ENCODE measurements at regions not wholly inside any gene's neighbourhood (a gene's known extent, or its start where the extent isn't known, plus 50 kb on each side); places are given as distances from the start of the nearest gene placed in this dataset.

DNA sequence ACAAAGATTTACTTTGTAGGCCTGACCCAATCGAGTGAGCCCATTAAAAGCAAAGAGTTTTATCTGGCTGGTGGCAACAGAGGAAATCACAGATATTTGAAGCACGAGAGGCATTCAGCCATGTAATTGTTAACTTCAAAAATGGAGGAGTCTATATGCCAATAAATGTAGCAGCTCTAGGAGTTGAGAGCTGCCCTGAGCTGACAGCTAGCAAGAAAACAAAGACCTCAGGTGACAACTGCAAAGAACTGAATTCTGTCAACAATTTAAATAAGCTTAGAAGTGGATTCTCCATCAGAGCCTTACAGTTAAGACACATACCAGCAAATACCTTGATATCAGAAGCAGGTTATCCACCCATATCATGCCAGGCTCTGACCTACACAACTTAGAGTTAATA, 463.1 kb upstream of the NEGR1 start:
- TF ChIP-seq EZH2 (IDR thresholded peaks at IDR 0.05; ENCODE audit: borderline replicate concordance, low read depth, low read length, severe bottlenecking) (no peak), POLR2A (IDR thresholded peaks at IDR 0.05; ENCODE audit: low read depth, low read length) (no peak), FOS (IDR thresholded peaks at IDR 0.05; ENCODE audit: borderline replicate concordance, insufficient read depth, low read length) (no peak), MYC (IDR thresholded peaks at IDR 0.05; ENCODE audit: low read depth, low read length) (no peak), GATA2 (IDR thresholded peaks at IDR 0.05; ENCODE audit: insufficient read depth, insufficient read length, low read depth, low read length) (no peak), POLR2AphosphoS5 (IDR thresholded peaks at IDR 0.05; ENCODE audit: insufficient read depth, low read depth, low read length) (no peak), JUN (IDR thresholded peaks at IDR 0.05; ENCODE audit: borderline replicate concordance, insufficient read depth, insufficient read length, low read depth) (no peak)
- TF ChIP-seq, protein P1, sequence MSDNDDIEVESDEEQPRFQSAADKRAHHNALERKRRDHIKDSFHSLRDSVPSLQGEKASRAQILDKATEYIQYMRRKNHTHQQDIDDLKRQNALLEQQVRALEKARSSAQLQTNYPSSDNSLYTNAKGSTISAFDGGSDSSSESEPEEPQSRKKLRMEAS (IDR thresholded peaks at IDR 0.05; ENCODE audit: insufficient read depth, insufficient read length): no peak
- TF ChIP-seq, protein P2, sequence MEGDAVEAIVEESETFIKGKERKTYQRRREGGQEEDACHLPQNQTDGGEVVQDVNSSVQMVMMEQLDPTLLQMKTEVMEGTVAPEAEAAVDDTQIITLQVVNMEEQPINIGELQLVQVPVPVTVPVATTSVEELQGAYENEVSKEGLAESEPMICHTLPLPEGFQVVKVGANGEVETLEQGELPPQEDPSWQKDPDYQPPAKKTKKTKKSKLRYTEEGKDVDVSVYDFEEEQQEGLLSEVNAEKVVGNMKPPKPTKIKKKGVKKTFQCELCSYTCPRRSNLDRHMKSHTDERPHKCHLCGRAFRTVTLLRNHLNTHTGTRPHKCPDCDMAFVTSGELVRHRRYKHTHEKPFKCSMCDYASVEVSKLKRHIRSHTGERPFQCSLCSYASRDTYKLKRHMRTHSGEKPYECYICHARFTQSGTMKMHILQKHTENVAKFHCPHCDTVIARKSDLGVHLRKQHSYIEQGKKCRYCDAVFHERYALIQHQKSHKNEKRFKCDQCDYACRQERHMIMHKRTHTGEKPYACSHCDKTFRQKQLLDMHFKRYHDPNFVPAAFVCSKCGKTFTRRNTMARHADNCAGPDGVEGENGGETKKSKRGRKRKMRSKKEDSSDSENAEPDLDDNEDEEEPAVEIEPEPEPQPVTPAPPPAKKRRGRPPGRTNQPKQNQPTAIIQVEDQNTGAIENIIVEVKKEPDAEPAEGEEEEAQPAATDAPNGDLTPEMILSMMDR (IDR thresholded peaks at IDR 0.05; ENCODE audit: extremely low read depth in 1 of 2, insufficient read depth in 1 of 2, low read depth in 1 of 2, low read length in 2 of 2): no peak
- H3K27ac ChIP-seq (ENCODE audit: insufficient read depth, low read depth, low read length): no peak overlapping the region
- no peak overlapping the region for H3K4me2 ChIP-seq (ENCODE audit: insufficient read depth, low read length)
- no peaks in the 10 kb centered on the region for H3K36me3 ChIP-seq (ENCODE audit: control insufficient read depth in 2 of 2, extremely low read depth in 1 of 2, insufficient read depth in 2 of 2, low read length in 2 of 2)
- dilution Hi-C loops (cut with MboI; ENCODE audit: extremely low pct_ligation_motif_present, low sequenced_read_pairs): no loop called here
- H3K4me1 ChIP-seq (ENCODE audit: control insufficient read depth, extremely low read depth, insufficient read depth, low read length): no peaks in the 10 kb centered on the region
- BruUV-seq (replicated peaks): no TSS peak
- no peak for DNase-seq (ENCODE audit: low read depth, low spot score)
- no peaks in the 10 kb centered on the region for H3K9me3 ChIP-seq (replicated peaks; ENCODE audit: control insufficient read depth, insufficient read depth, low read length)
- H3K4me3 ChIP-seq (replicated peaks in 1 of 3; ENCODE audit: insufficient read depth in 1 of 3, low read depth in 1 of 3, low read length in 3 of 3): no peak overlapping the region
- H3K27me3 ChIP-seq (ENCODE audit: control insufficient read depth in 2 of 2, insufficient read depth in 2 of 2, low read length in 2 of 2): no peaks in the 10 kb centered on the region
- no peaks in the 10 kb centered on the region for H4K20me1 ChIP-seq (replicated peaks; ENCODE audit: control insufficient read depth, extremely low read depth, insufficient read depth, low read length)
- ChIA-PET POLR2A (no interaction called here), CTCF (interaction anchor here (1.0 kb wide), 1 partner anchor 39 kb away, joined by 3 read pairs; no protein-coding TSS in a partner anchor)
- intact Hi-C loops (cut with micrococcal nuclease): no loop called here
- H3K9me1 ChIP-seq (replicated peaks; ENCODE audit: control insufficient read depth, extremely low read depth, insufficient read depth, low read length): no peaks in the 10 kb centered on the region
- FAIRE-seq: no peak
- H3K79me2 ChIP-seq (ENCODE audit: control insufficient read depth, insufficient read depth, low read length): no peaks in the 10 kb centered on the region
- no peak overlapping the region for H3K9ac ChIP-seq (replicated peaks; ENCODE audit: extremely low read depth, insufficient read depth, low read length)
- H2AFZ ChIP-seq (ENCODE audit: low read depth, low read length): no peak overlapping the region

Measured in endothelial cell of umbilical vein (primary cell).